ENCODE measurements at regions not wholly inside any gene's neighbourhood (a gene's known extent, or its start where the extent isn't known, plus 50 kb on each side); places are given as distances from the start of the nearest gene placed in this dataset.

DNA sequence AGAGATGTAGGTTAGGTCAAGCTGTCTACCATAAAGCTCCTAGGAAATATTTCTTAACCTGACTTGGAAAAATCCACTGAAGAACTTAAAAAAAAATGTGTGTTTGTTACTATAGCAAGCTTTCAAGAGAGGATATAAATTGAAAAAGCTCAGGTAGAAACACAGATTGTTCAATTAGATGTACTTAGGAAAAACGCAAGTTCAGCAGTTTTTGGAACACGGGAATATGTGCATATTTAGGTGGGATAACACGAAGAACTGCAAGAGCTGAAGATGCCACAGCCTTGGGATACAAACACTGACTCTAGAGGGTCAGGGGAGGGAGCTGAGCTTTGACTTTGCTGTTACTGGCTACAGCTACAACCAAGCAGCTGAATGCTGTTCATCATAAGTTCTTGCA, 77.8 kb upstream of the FSHB start:
- POLR2A ChIA-PET, result no interaction called here
- CTCF ChIA-PET, result interaction anchor here (1.5 kb wide), 1 partner anchor 9 kb away, joined by 4 read pairs; no protein-coding TSS in a partner anchor

GRCh38 chr11:30155428-30155827, 75.4 kb upstream of the FSHB start:
- ChIA-PET CTCF (no interaction called here), POLR2A (no interaction called here)

- ChIA-PET POLR2A (no interaction called here), CTCF (no interaction called here)
Measured at GRCh38 chr11:30159546-30159945, 71.3 kb upstream of the FSHB start.

GRCh38 chr11:30165652-30166051, 65.2 kb upstream of the FSHB start:
- CTCF ChIA-PET, result interaction anchor here (1.4 kb wide), 1 partner anchor 31 kb away, joined by 3 read pairs; no protein-coding TSS in a partner anchor
- POLR2A ChIA-PET, result no interaction called here

DNA sequence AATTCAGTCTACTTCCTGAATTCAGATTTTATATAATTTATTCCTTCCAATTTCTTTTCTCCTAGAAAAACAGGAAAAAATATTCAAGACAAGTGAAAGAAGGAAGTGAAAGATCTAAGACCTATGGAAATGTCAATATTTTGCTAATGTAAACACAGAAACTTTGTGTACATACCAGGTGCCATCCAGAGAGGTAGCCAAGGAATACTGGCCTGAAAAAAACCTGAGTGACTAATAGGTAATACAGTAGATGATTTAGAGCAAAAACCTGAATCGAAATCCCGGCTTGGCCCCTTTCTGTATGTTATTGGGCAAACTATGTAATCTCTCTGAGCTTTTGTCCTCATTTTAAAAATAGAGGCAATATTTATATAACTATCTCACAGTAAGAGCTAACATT, 59.2 kb upstream of the FSHB start:
- ChIA-PET CTCF (no interaction called here), POLR2A (no interaction called here)

- POLR2A ChIA-PET, result no interaction called here
- CTCF ChIA-PET, result no interaction called here
Measured at GRCh38 chr11:30172158-30172557, 58.7 kb upstream of the FSHB start.

- POLR2A ChIA-PET, result no interaction called here
- CTCF ChIA-PET, result no interaction called here
Measured at GRCh38 chr11:30172883-30173311, 57.9 kb upstream of the FSHB start.

DNA sequence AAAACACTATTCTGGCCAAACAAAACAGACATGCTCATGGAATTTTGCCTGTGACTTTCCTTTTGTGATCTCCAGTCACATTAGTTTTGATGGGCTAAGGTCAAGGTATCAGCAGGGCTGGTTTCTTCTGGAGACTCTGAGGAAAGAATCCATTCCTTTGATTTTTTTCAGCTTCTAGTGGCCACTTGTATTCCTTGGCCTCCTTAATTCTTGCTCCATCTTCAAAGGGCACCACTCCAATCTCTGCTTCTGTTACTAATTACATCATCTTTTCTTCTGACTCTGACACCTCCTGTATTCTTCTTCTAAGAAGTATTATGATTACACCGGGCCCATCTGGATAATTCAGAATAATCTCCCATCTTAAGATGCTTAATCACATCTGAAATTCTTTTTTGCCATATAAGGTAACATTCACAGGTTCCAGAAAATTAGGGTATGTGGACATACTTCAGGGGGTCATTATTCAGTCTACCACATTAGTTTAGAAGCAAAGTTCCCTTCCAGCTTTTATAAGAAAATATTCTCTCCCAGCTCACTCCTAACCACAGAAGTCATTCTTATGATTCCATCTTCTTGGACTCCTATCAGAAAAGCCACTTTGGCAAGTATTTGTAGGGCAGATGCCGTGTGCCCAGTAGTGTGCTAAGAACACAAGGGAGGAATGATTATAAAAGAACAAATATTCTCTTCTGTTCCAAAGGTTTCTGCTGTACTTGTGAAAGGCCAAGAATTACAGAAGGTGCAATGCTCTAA, 56.4 kb upstream of the FSHB start:
- ChIA-PET POLR2A (no interaction called here), CTCF (no interaction called here)

Data from activated CD8-positive, alpha-beta memory T cell treated with anti-CD3 and anti-CD28 coated beads for 36 hours (primary cell).